Panc1 (cell line): ENCODE measurements at regions not wholly inside any gene's neighbourhood (a gene's known extent, or its start where the extent isn't known, plus 50 kb on each side); places are given as distances from the start of the nearest gene placed in this dataset.

Source experiments
- ATAC-seq: fragments of 200-7000 bp; cut with Tn5 transposase; 2 replicates; pipeline ENCODE4 v1.9.1; 2020; ENCODE audit warnings: mild to moderate bottlenecking, moderate library complexity
- BruUV-seq: library from RNA; stranded (reverse); fragments of 400-500 nt; replicated peaks from 2 replicates; lab custom pipeline; 2021; lab: Mats Ljungman, UMichigan
- CTCF ChIA-PET: fragments of 300-600 bp; sonication (Branson Sonifier 250); formaldehyde crosslinking; loops from one replicate; lab custom pipeline; 2022; ENCODE audit warnings: antibody characterized with exemption; lab: Charles Lee
- POLR2A ChIA-PET: fragments of 300-600 bp; sonication (Branson Sonifier 250); formaldehyde crosslinking; loops from one replicate; lab custom pipeline; 2022; ENCODE audit warnings: antibody characterized with exemption; lab: Charles Lee
- DNase-seq: peaks from one replicate; pipeline ENCODE4 v3.0.0-alpha.2; 2010; ENCODE audit warnings: low read depth, low spot score
- H3K27ac ChIP-seq: 2 replicates; pipeline ENCODE4 v1.5.1; 2011; ENCODE audit warnings: mild to moderate bottlenecking, low read length, inconsistent platforms
- H3K27me3 ChIP-seq: fragments of 200-500 bp; sonication (Bioruptor generic); 2 replicates; pipeline ENCODE4 v1.6.0; 2014; ENCODE audit warnings: low read length, inconsistent platforms; ENCODE audit not compliant: control insufficient read depth, insufficient read depth
- H3K36me3 ChIP-seq: fragments of 200-500 bp; sonication (Bioruptor generic); 2 replicates; pipeline ENCODE4 v1.5.1; 2014; ENCODE audit warnings: inconsistent platforms, mild to moderate bottlenecking, low read length, moderate library complexity; ENCODE audit not compliant: control insufficient read depth, insufficient read depth
- H3K4me1 ChIP-seq: 2 replicates; pipeline ENCODE4 v1.5.1; 2011; ENCODE audit warnings: inconsistent platforms, mild to moderate bottlenecking, low read length, moderate library complexity; ENCODE audit not compliant: control insufficient read depth, insufficient read depth
- H3K4me3 ChIP-seq, 2 experiments: 2 replicates each; pipeline ENCODE4 v1.5.1; 2011 to 2012; ENCODE audit warnings: low read depth in 2 of 2, low read length in 2 of 2, mild to moderate bottlenecking in 2 of 2, inconsistent platforms in 1 of 2, moderate library complexity in 1 of 2
- H3K9me3 ChIP-seq: fragments of 200-500 bp; sonication (Bioruptor generic); 2 replicates; pipeline ENCODE4 v1.5.1; 2014; ENCODE audit warnings: low read depth, mild to moderate bottlenecking, inconsistent platforms, low read length, moderate library complexity; ENCODE audit not compliant: control insufficient read depth, insufficient read depth
- CTCF ChIP-seq: fragments of 450-650 bp; IDR thresholded peaks from 2 replicates; pipeline ENCODE4 v1.5.1; 2017; ENCODE audit warnings: mild to moderate bottlenecking
- POLR2AphosphoS5 ChIP-seq: IDR thresholded peaks from 2 replicates; pipeline ENCODE4 v1.6.1; 2012; ENCODE audit warnings: mild to moderate bottlenecking, low read depth, low read length, moderate library complexity
- SIN3A ChIP-seq: IDR thresholded peaks from 2 replicates; pipeline ENCODE4 v1.6.1; 2012; ENCODE audit warnings: low read depth, mild to moderate bottlenecking, low read length, moderate library complexity, borderline replicate concordance; ENCODE audit not compliant: insufficient read depth
- TCF7L2 ChIP-seq: IDR thresholded peaks from 2 replicates; pipeline ENCODE4 v1.6.1; 2011; ENCODE audit warnings: mild to moderate bottlenecking, low read depth, low read length, inconsistent platforms
- in situ Hi-C: cut with HindIII; loops from 2 replicates; pipeline ENCODE4 v1.10.0; 2016; ENCODE audit warnings: low sequenced_read_pairs, low pct_unique_long_range_greater_than_20kb
- intact Hi-C: fragments of 100-400 bp; cut with micrococcal nuclease; formaldehyde crosslinking; loops from one replicate; pipeline ENCODE4 v1.10.0; 2022; ENCODE audit not compliant: unreplicated experiment
- TF ChIP-seq, protein P1 (sequence below), 2 experiments: IDR thresholded peaks; 2 replicates each; pipeline ENCODE4 v1.6.1; 2011 to 2012; ENCODE audit warnings: low read depth in 2 of 2, control low read depth in 1 of 2, low read length in 1 of 2, mild to moderate bottlenecking in 1 of 2, moderate library complexity in 1 of 2; ENCODE audit not compliant: insufficient read depth in 1 of 2

DNA sequence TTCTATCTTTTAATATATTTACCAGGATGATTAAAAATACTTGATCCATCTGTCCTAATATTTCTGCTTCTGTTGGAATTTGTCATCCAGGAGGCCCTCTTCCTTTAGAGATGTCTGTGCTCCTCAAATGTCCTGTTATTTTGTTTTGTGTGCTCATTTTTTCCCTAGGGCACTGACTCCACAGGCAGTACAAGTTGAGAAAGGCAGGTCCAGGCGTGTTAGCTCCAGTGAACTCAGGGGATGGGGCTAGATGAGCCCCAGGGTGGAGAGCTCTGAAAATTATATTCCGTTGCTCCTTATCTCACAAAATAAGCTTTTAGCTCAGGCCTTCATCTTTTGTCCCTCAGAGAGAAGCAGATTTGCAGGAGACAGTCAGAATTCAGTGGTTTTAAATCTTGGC is 105.7 kb downstream of the SLC4A3 start:
- in situ Hi-C loops (no loop called here), intact Hi-C loops (no loop called here)
- no peak overlapping the region for H3K27ac ChIP-seq
- TF ChIP-seq CTCF, result no peak
- TF ChIP-seq POLR2AphosphoS5, result no peak
- TF ChIP-seq, protein P1, sequence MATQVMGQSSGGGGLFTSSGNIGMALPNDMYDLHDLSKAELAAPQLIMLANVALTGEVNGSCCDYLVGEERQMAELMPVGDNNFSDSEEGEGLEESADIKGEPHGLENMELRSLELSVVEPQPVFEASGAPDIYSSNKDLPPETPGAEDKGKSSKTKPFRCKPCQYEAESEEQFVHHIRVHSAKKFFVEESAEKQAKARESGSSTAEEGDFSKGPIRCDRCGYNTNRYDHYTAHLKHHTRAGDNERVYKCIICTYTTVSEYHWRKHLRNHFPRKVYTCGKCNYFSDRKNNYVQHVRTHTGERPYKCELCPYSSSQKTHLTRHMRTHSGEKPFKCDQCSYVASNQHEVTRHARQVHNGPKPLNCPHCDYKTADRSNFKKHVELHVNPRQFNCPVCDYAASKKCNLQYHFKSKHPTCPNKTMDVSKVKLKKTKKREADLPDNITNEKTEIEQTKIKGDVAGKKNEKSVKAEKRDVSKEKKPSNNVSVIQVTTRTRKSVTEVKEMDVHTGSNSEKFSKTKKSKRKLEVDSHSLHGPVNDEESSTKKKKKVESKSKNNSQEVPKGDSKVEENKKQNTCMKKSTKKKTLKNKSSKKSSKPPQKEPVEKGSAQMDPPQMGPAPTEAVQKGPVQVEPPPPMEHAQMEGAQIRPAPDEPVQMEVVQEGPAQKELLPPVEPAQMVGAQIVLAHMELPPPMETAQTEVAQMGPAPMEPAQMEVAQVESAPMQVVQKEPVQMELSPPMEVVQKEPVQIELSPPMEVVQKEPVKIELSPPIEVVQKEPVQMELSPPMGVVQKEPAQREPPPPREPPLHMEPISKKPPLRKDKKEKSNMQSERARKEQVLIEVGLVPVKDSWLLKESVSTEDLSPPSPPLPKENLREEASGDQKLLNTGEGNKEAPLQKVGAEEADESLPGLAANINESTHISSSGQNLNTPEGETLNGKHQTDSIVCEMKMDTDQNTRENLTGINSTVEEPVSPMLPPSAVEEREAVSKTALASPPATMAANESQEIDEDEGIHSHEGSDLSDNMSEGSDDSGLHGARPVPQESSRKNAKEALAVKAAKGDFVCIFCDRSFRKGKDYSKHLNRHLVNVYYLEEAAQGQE (IDR thresholded peaks at IDR 0.05; ENCODE audit: insufficient read depth in 1 of 2, low read depth in 2 of 2, low read length in 1 of 2), result no peak
- no peak for TF ChIP-seq TCF7L2
- DNase-seq (no peak), ATAC-seq (no peak)
- 0 out of 2 replicates have a peak, but pooled peaks cover 2% of the 10 kb centered on the region for H3K27me3 ChIP-seq
- no peaks in the 10 kb centered on the region for H3K4me1 ChIP-seq
- ChIA-PET CTCF (no interaction called here), POLR2A (no interaction called here)
- no peaks in the 10 kb centered on the region for H3K36me3 ChIP-seq
- H3K4me3 ChIP-seq, result no peak overlapping the region
- BruUV-seq, result no TSS peak
- H3K9me3 ChIP-seq, result no peaks in the 10 kb centered on the region

GRCh38 chr2:219733746-219734145 is 106.3 kb downstream of the SLC4A3 start:
- Histone ChIP-seq H3K4me3 (no peak overlapping the region), H3K36me3 (no peaks in the 10 kb centered on the region), H3K9me3 (no peaks in the 10 kb centered on the region), H3K27me3 (0 out of 2 replicates have a peak, but pooled peaks cover 2% of the 10 kb centered on the region), H3K27ac (no peak overlapping the region), H3K4me1 (no peaks in the 10 kb centered on the region)
- POLR2A ChIA-PET, result no interaction called here
- intact Hi-C loops, result no loop called here
- in situ Hi-C loops, result no loop called here
- no TSS peak for BruUV-seq
- TF ChIP-seq TCF7L2 (no peak), SIN3A (no peak), CTCF (no peak), POLR2AphosphoS5 (no peak)
- TF ChIP-seq, protein P1 (IDR thresholded peaks at IDR 0.05; ENCODE audit: insufficient read depth in 1 of 2, low read depth in 2 of 2, low read length in 1 of 2), result no peak
- CTCF ChIA-PET, result no interaction called here
- ATAC-seq (no peak), DNase-seq (no peak)
